Stimulated activated CD4-positive, alpha-beta T cell treated with anti-CD3 and anti-CD28 coated beads, Interleukin-1b, Interleukin-23, amount 100 ng/mL, for 48 hours (primary cell): ENCODE measurements at regions not wholly inside any gene's neighbourhood (a gene's known extent, or its start where the extent isn't known, plus 50 kb on each side); places are given as distances from the start of the nearest gene placed in this dataset.

ENCODE experiments used
- DNase-seq: peaks from one replicate; pipeline ENCODE4 v3.0.0-alpha.2; 2020

DNA sequence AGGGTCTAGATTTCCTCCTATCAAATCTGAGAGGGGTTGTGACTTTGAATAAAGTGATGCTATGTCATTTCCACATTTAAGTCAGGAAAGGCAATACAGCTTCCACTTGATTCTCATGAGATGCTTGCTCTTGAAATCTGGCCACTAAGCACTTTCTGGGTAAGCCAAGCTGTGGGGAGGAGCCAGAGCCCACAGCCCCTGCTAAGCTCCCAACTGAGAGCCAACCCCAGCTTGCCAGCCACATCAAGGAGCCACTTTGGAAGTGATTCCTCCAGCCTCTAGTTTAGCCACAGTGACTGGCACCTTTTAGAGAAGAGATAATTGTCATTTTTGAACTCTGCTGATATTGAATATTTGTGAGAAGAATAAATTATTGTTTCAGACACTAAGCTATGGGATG, 1441.5 kb upstream of the IGFBP7 start:
- no peak for DNase-seq

DNA sequence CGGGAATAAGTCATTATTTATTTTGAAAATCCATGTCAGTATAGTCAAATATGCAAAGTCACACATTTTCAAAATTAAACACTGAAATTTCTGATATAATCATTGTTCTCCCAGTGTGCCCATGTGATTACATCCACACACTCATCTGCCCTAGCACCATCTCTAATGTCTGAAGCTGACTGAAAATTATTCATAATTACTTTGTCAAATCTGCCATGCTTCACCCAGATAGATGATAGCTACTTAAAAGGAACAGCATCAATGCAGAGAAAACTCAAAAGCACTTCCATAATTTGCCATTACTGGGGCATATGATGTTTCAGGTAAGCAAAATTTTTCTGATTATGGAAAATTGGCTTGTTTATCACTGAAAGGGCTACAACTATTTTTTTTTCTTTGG, 1433.3 kb upstream of the IGFBP7 start:
- no peak for DNase-seq

DNA sequence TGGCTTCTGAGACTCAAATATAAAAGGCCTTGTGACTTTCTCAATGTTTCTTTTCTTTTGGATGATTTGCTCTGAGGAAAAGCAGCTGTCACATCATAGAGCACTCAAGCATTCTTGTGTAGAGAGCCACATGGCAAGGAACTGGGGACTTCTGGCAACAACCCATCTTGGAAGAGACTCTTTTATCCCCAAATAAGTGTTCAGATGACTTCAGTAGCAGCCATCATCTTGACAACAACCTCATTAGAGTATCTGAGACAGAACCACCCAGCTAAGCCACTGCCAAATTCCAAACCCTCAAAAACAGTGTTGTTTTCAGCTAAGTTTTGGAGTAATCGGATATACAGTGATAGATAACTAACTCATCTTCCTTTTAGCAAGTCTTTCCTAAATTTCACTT, 1431.7 kb upstream of the IGFBP7 start:
- DNase-seq = no peak

DNA sequence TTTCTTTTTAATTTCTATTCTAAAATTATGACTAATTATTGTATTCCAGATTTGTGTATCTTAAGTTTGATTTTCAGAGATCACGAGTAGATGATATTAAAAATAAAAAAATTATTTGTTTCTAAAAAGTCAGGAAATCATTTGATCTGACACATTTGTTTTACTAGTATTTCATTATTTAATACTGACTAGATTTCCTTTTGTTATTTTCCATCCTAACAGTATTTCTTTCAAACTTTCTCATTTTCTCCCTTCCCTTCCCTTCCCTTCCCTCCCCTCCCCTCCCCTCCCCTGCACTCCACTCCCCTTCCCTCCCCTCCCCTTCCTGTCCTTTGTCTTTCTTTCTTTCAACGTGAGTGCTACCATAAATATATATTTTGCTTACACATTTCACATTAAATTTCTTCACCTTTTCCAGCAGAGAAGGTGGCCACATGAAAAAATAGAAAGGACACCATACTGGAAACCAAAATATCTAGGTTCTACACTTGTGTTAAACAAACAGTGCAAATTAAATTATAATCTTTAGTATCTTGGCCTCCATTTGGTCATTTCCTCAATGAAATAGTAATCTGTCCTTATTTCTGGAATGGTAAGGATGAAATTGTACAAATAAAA, 1412.7 kb upstream of the IGFBP7 start:
- DNase-seq = no peak

DNA sequence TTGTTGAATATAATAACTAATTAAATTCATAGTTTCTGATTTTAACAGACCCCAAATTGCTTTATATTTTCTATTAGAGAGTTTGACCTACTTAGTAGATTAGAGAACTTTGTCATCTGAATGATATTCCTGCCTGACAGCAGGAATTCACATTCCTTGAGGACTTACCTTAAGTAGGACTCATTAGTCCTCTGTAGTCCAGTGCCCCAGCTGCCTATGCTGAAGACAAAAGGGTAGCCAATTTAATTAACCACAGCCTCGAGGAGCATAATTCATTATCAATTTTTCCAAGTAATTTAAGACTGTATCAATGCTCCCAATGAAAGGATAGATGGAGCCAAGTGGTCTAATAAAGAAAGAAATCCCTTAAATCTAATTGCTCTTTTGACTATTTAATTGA, 1405.0 kb upstream of the IGFBP7 start:
- DNase-seq = no peak

DNA sequence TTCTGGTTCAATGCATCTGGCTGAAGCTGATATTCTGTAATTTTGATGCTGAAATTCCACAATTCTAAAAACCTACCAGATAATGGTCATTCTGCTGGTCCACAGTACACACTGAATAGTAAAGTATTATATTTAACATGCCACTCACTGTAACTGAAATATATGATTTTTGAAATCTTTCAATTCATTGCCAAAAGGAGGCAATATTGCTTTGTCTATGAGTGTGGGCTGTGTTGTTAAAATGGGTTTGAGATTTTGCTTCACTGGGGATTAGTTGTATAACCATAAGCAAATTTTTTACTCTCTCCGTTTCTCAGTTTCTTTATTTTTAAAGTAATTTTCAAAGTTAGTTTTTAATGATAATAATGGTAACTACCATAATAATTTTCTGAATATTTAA, 1404.1 kb upstream of the IGFBP7 start:
- DNase-seq = no peak

DNA sequence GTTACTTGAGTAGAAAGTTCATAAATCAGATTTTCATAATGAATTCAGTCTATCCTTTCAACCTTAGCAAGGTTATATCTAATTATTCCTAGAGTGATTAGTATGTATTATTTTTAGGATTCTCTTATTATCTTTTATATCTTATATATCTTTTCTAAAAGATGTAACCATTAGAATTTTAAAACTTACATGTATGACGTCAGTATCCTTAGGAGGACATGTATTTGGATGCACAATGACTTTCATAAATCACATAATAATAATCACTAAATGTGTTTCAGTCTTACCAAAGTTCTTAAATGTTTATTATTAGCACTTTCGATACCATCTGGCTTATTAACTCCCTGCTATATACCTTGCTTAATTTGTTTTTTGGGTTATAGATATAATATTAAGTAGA, 1400.5 kb upstream of the IGFBP7 start:
- DNase-seq = no peak

DNA sequence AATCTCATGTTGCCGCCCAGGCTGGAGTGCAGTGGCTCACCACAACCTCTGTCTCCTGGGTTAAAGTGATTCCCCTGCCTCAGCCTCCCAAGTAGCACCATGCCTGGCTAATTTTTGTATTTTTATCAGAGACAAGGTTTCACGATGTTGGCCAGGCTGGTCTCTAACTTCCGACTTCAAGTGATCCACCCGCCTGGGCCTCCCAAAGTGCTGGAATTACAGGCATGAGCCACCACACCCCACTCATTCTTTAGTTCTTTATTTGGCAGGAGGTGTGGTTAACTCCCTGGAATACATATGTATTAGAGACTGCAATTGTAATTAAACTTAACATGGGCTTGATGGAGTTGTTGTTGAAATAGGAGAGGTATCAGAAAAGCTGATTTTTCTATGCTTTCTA, 1396.9 kb upstream of the IGFBP7 start:
- no peak for DNase-seq

DNA sequence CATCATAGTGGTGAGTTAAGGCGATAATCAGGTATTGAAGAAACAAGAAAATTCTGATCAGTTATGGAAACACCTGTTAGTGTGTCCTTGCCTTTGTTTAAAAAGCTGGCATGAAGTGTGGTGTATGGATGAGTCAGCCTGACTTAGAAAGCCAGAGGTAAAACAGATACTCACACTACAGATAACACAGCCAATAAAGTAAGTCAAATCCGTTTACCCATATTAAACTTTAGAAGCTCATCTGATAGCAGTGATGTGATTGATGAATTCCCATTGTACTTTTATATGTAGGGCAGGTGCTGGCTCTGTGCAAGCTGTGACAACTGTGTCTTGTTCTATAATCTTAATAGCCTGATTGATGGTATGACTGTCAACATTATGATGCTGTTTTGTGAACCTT, 1392.7 kb upstream of the IGFBP7 start:
- no peak for DNase-seq

DNA sequence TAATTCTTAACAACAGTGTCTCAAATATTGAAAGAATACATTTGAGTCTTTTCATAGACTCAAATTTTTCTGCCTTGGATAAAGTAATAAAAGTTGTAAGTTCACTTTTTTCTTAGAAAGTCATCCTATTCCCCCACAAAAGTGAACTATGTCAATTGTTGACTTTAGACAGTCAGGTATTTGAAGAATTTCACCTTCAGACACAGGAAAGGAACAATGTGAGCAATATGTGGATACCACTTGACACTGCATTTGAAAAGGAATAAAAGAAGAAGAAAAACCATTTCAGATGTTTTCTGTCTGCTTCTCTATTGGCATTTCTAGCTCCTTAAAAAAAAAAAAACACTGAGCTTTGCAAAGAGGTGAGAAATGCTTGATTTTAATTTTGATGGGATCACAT, 1389.0 kb upstream of the IGFBP7 start:
- no peak for DNase-seq

DNA sequence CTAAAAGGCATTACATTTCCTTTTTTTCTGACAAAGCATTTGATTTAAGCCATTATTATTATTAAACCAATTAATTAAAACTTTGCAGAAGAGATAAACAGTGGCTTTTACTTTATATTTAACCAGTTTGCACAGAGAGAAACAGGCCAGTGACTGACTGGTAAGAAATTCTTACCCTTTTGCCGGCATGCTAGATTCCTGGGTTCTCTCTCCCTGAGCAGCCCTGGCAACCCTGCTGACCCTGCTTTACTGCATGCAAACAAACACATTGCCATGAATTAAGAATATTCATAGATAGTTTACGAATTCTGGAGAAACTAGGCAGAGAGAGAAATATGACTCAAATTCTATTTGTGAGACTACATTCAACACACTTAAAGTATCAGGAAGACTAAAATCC, 1381.4 kb upstream of the IGFBP7 start:
- DNase-seq = no peak

DNA sequence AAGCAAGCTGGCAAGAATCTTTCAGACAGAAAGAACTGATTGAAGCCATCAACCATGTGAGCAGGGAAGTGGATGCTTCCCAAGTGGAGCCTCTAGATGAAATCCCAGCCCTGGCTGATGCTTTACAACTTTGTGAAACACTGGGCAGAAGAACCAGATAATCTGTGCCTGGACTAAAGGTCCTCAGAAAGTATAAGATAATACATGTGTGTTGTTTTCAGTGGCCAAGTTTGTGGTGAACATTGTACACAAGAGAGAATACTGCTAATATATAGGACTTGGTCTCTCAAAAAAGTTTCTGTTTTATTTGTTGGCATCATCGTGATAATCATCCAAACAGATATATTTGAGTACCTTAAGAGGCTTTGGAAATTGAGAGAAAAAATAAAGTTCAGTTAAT, 1367.8 kb upstream of the IGFBP7 start:
- DNase-seq = no peak

DNA sequence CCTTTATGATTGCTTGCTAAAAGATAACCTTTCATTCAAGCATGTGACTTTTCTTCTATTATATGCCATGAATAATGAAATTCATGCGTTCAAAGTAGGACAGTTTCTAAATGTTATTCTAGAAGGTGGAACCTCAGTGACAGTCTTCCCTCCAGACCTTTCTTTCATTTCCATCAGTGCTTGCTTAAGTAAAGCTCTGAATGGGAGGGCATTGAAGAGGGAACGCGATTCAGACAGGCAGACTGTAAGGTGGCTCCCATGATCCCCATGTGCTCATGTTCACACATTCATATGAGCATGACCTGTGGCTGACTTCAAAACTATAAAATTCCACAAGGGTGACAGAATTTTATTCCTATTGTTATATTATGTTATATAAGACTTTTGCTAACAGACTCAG, 1367.3 kb upstream of the IGFBP7 start:
- DNase-seq = no peak

DNA sequence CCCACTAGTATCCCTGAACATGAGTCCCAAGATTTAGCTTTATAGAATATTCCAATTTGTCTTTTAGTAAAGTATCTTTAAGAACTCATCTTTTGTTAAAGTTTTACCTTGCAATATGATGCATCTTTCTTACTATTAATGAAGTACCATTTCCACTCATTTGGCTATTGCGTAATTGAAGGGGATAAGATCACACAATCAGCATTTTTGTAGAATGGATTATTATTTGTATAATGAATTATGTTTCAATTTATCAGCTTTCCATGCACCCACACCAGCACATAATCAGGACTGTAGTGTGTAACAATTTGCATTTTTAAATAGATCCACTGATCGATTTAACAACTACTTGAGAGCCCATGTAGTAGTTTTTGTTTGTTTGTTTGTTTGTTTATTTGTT, 1364.9 kb upstream of the IGFBP7 start:
- DNase-seq = no peak

DNA sequence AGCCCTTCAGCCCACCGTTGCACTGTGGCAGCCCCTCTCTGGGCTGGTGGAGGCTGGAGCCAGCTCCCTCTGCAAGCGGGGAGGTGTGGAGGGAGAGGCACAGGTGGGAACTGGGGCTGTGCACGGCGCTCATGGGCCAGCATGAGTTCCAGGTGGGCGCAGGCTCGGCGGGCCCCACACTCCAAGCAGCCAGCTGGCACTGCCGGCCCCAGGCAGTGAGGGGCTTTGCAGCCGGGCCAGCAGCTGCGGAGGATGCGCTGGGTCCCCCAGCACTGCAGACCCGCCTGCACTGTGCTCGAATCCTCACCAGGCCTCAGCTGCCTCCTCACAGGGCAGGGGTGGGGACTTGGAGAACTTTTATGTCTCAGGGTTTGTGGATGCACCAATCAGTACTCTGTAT, 1354.8 kb upstream of the IGFBP7 start:
- no peak for DNase-seq

DNA sequence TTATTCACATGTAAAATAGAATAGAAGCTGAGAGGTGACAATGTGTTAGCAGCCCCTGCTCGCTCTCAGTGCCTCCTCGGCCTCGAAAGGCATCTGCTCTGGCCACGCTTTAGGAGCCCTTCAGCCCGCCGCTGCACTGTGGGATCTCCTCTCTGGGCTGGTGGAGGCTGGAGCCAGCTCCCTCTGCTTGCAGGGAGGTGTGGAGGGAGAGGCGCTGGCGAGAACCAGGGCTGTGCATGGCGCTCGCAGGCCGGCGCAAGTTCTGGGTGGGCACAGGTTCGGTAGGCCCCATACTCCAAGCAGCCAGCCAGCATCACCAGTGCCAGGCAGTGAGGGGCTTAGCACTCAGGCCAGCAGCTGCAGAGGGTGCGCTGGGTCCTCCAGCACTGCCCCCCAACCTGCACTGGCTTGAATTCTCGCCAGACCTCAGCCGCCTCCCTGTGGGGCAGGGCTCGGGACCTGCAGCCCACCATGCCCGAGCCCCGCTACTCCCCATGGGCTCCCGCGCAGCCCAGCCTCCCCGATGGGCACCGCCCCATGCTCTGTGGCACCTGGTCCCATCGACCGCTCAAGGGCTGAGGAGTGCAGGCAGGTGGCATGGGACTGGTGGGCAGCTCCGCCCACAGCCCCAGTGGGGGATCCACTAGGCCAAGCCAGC, 1346.7 kb upstream of the IGFBP7 start:
- DNase-seq = no peak

DNA sequence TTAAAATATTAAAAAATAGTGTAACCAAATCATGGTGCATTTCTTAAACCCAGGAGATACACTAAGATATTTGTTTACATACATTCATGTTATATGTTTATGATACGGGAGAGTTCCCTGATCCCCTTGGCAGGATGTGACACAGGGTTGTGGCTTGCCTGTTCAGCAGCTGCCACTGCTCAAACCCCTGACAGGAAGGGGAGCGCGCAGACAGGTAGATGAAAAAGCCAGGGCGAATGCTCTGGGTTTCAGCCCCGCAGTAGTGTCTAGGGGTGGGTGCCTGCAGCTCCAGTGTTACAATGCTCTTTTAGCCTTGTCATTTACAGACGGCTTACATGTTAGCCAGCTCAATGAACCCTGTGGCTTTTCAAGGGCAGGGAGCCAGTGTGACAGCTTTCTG, 1343.8 kb upstream of the IGFBP7 start:
- DNase-seq = no peak

DNA sequence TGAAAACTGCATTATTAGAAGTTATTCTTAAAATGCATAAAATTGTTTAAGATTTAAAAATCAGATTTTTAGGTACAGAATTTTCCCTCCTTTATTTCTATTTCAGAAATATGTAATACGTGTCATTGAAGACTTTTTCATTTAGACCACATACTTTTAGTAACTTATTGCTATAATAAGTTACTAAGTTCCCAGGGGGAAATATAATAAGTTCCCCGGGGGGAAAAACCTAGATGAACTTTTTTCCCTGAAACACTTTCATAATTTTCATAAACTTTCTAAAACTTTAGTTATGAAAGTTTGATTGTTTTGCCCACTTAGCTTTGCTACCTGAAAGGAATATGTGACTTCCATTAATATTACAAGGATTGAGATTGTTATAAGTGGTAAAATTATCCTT, 1341.5 kb upstream of the IGFBP7 start:
- DNase-seq = no peak

DNA sequence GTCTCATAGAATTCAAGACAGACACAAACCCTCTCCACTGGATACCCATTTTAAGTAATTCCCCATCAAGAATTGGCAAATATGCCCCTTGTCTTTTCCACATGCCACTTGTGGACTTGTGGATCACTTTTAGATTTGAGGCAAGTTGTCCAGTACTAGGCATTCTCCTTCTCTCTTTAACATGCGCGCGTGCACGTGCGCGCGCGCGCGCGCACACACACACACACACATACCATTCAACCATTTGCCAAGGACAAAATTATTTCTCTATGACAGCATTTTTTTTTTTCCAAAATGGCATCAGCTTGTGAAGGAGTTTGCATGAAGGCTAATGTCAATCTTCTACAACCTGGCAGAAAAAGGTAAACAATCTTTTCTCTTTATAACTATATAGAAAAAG, 1325.7 kb upstream of the IGFBP7 start:
- no peak for DNase-seq

DNA sequence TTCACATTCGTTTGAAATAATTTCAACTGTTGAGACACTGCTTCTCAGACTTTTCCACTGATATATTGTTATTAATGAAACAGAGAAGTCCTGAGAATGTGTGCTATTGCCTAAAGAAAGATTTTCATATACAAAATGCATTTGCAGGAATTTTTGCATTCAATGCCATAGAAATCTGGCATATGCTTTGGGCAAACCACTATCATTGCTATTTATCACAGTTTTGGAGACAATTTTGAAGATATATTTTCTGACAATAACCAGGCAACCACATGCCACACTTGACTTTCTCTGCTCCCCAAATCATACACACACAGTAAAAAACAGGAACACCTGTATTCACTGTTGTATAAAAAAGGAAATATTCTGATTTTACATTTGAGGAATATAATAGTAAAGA, 1303.7 kb upstream of the IGFBP7 start:
- no peak for DNase-seq

DNA sequence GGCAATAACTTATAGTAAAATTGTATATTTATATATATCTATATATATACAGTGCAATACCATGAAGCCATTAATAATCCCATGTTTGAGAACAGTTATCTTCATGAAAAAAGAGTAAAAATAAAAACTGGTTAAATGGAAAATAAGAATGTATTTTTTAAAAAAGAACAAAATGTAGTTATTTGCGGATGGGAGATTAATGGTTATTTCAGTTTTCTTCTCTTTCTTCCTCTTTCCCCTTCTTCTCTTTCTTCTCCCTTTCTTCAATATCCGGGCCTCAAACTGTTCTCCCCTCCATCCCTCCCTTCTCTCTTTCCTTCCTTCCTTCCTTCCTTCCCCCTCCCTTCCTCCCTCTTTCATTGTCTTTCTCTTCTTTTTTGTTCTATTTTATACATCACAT, 1301.7 kb upstream of the IGFBP7 start:
- no peak for DNase-seq

DNA sequence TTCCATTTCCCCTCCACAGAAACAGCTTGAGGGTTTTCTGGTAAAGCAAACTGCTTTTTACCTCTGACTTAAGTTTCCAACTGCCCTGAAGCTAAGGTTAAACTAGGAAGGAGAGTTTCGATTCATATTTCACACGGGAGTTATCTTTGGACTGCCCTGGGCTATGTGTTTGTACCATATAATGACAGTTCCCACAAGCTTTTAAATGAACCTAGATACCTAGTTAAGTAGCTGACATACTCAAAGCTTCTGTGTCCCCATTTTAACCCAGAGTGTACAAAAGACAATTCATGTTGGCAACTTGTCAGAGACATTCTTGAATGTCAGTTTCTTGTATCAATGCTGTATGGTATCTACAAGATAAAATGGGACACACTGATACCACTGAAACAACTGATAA, 1296.6 kb upstream of the IGFBP7 start:
- DNase-seq = no peak

DNA sequence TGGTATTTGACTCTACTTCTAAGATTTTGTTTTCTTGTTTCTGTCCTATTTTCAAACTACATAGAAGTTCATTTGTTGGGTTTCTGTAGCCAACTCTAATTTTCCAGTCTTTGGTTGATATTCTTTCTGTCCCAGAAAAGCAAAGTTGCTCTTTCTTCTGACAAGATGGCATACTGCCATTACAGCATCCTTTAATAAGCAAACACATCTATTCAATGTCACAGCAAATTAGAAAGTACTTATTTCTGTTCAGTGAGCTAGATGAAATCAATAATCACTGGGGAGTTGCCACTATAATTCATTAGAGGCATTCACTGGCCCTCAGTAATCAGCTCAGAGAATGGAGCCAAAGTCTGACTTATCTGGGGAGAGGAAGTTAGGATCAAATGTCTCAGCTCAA, 1258.0 kb upstream of the IGFBP7 start:
- no peak for DNase-seq

DNA sequence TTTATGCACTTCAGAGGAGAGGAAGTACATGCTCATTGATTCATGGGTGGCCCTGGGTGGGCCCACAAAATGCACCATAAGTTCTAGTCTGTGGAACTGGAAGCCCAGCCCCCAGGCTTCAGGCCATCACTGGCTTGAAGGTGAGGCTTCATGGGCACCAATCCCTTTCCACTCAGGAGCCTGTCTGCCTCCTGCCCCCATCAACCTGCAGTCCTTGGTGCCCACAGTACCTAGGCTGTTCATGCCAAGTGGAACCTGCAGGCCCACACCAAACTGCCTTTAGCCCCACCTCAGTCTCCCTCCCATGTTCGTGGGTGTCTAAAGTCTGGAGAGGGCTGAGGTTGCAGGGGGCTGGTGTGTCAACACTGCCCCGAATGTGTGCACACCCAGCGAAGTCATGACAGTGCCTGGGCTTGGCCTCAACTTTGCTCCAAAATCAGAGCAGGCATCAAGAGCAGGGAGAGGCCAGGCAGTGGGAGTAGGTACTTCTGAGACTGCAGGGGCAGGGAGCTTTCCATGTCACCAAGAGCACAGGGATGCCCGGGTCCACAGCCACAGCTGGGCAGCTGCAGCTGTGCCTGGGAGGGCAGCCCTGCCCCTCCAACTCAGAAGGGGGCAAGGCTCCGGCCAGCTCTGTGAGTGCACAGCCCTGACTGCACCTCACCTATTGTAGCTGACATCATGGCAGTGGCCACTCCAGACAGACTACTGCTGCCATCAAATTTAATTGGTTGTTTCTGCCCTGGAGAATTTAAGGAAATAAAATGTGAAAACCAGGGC, 1250.4 kb upstream of the IGFBP7 start:
- no peak for DNase-seq

DNA sequence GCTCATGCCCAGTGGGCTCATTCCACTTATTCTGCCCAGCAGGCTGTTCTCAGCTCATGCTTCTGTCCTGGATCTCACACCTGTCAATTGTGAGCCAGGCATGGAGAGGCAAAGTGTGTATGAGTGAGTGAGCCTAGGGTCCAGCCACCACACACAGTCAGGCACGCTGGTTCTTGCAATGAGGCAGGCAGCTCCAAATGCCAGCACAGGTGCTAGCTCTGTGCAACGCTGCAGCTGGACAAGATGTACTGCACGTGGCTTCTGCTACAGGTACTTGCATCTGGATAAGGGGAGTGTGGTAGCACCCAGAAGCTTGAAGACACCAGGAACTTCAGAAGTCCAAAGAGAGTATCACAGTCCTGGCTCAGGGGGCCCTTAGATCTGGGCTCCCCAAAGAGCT, 1249.4 kb upstream of the IGFBP7 start:
- no peak for DNase-seq
